ENCODE measurements at regions not wholly inside any gene's neighbourhood (a gene's known extent, or its start where the extent isn't known, plus 50 kb on each side); places are given as distances from the start of the nearest gene placed in this dataset.
"Not testable (repeated sequence)": the region's sequence is repeated elsewhere in the genome, so short reads cannot be mapped to it uniquely, and the experiment has no call there.

- H3K27ac ChIP-seq (ENCODE audit: low read depth, low read length): no peak overlapping the region
- no peak overlapping the region for H3K4me3 ChIP-seq (ENCODE audit: low read depth, low read length)
- ChIA-PET POLR2A (no interaction called here), CTCF (no interaction called here)
- H3K9me3 ChIP-seq (ENCODE audit: control insufficient read depth, insufficient read depth, low read length): no peaks in the 10 kb centered on the region
- H3K27me3 ChIP-seq (ENCODE audit: control insufficient read depth, insufficient read depth, low read length): peaks cover 2% of the 10 kb centered on the region
- no peak for DNase-seq (ENCODE audit: low read depth, low spot score)
- TF ChIP-seq CTCF (IDR thresholded peaks at IDR 0.05; ENCODE audit: low read depth, low read length): no peak
Measured at GRCh38 chr10:35963685-35964084, 321.6 kb upstream of the FZD8 start.

GRCh38 chr10:35961501-35961900, 319.4 kb upstream of the FZD8 start:
- CTCF ChIA-PET: no interaction called here
- no peak for TF ChIP-seq CTCF (IDR thresholded peaks at IDR 0.05; ENCODE audit: low read depth, low read length)
- no peaks in the 10 kb centered on the region for H3K9me3 ChIP-seq (ENCODE audit: control insufficient read depth, insufficient read depth, low read length)
- no peak for DNase-seq (ENCODE audit: low read depth, low spot score)
- H3K27me3 ChIP-seq (ENCODE audit: control insufficient read depth, insufficient read depth, low read length): peaks cover 2% of the 10 kb centered on the region
- no peak overlapping the region for H3K4me3 ChIP-seq (ENCODE audit: low read depth, low read length)
- POLR2A ChIA-PET: no interaction called here
- no peak overlapping the region for H3K27ac ChIP-seq (ENCODE audit: low read depth, low read length)

- POLR2A ChIA-PET: interaction anchor here (0.7 to 1.1 kb wide), 2 partner anchors 19 to 157 kb away, joined by 3 to 4 read pairs; no protein-coding TSS in a partner anchor
- CTCF ChIA-PET: interaction anchor here (0.6 kb wide), 1 partner anchor 176 kb away, joined by 5 read pairs; no protein-coding TSS in a partner anchor
- Histone ChIP-seq H3K9me3 (ENCODE audit: control insufficient read depth, insufficient read depth, low read length) (no peaks in the 10 kb centered on the region), H3K4me3 (ENCODE audit: low read depth, low read length) (no peak overlapping the region), H3K27me3 (ENCODE audit: control insufficient read depth, insufficient read depth, low read length) (peaks cover 2% of the 10 kb centered on the region), H3K27ac (ENCODE audit: low read depth, low read length) (no peak overlapping the region)
- no peak for TF ChIP-seq CTCF (IDR thresholded peaks at IDR 0.05; ENCODE audit: low read depth, low read length)
- no peak for DNase-seq (ENCODE audit: low read depth, low spot score)
Measured at GRCh38 chr10:35959252-35959651, 317.2 kb upstream of the FZD8 start.

- not testable (repeated sequence) for H3K27ac ChIP-seq (ENCODE audit: low read depth, low read length); DNase-seq (ENCODE audit: low read depth, low spot score); H3K9me3 ChIP-seq (ENCODE audit: control insufficient read depth, insufficient read depth, low read length); H3K4me3 ChIP-seq (ENCODE audit: low read depth, low read length); H3K27me3 ChIP-seq (ENCODE audit: control insufficient read depth, insufficient read depth, low read length)
- ChIA-PET CTCF (interaction anchor here (0.6 kb wide), 1 partner anchor 176 kb away, joined by 5 read pairs; no protein-coding TSS in a partner anchor), POLR2A (interaction anchor here (0.7 to 1.1 kb wide), 2 partner anchors 19 to 158 kb away, joined by 3 to 4 read pairs; no protein-coding TSS in a partner anchor)
Measured at GRCh38 chr10:35958609-35959008, 316.5 kb upstream of the FZD8 start.

DNA sequence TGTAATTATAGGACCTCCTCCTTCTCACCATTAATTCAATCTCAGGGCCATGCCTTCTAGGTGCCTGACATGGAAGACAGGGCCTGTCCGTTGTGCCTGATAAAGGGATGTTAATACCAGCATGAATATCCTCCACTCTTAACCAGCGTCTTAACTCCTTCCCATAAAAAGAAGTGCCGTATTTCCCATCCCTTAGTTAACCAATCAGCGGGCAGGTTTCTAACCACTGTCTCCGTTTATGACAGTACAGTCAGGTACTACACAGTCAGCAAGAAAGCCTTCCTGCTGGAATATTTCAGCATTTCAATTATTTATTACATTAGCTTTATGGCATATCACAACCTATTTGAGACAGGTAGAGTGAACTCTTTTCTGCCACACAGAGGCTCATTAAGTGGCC, 308.6 kb upstream of the FZD8 start:
- Histone ChIP-seq H3K4me3 (ENCODE audit: low read depth, low read length) (no peak overlapping the region), H3K27me3 (ENCODE audit: control insufficient read depth, insufficient read depth, low read length) (no peaks in the 10 kb centered on the region), H3K9me3 (ENCODE audit: control insufficient read depth, insufficient read depth, low read length) (no peaks in the 10 kb centered on the region), H3K27ac (ENCODE audit: low read depth, low read length) (no peak overlapping the region)
- ChIA-PET CTCF (no interaction called here), POLR2A (no interaction called here)
- no peak for DNase-seq (ENCODE audit: low read depth, low spot score)
- TF ChIP-seq CTCF (IDR thresholded peaks at IDR 0.05; ENCODE audit: low read depth, low read length): no peak

DNA sequence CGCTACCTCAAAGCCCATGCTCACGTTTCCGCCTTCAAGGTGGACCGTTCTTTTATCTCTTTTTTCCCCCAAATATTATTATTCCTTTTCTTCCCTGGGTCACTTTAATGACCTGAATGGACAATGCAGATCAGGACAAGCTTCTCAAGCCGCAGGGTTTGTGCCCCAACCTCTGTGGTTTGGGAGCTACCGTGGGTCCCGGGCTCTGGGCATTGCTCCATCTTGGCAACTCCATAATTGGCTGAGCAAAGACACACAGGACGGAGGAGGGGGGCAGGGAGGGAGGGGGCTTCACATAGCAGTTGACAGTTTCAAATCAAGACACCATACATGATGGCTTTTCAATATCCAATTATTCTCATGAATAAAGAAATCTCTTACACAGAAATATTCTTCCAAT, 308.1 kb upstream of the FZD8 start:
- no peak for DNase-seq (ENCODE audit: low read depth, low spot score)
- H3K9me3 ChIP-seq (ENCODE audit: control insufficient read depth, insufficient read depth, low read length): no peaks in the 10 kb centered on the region
- no peak overlapping the region for H3K27ac ChIP-seq (ENCODE audit: low read depth, low read length)
- ChIA-PET CTCF (interaction anchor here (0.8 kb wide), 1 partner anchor 830 kb away, joined by 3 read pairs; no protein-coding TSS in a partner anchor), POLR2A (no interaction called here)
- H3K4me3 ChIP-seq (ENCODE audit: low read depth, low read length): no peak overlapping the region
- H3K27me3 ChIP-seq (ENCODE audit: control insufficient read depth, insufficient read depth, low read length): no peaks in the 10 kb centered on the region
- no peak for TF ChIP-seq CTCF (IDR thresholded peaks at IDR 0.05; ENCODE audit: low read depth, low read length)
